ENCODE measurements at regions not wholly inside any gene's neighbourhood (a gene's known extent, or its start where the extent isn't known, plus 50 kb on each side); places are given as distances from the start of the nearest gene placed in this dataset.

- TF ChIP-seq, protein P1, sequence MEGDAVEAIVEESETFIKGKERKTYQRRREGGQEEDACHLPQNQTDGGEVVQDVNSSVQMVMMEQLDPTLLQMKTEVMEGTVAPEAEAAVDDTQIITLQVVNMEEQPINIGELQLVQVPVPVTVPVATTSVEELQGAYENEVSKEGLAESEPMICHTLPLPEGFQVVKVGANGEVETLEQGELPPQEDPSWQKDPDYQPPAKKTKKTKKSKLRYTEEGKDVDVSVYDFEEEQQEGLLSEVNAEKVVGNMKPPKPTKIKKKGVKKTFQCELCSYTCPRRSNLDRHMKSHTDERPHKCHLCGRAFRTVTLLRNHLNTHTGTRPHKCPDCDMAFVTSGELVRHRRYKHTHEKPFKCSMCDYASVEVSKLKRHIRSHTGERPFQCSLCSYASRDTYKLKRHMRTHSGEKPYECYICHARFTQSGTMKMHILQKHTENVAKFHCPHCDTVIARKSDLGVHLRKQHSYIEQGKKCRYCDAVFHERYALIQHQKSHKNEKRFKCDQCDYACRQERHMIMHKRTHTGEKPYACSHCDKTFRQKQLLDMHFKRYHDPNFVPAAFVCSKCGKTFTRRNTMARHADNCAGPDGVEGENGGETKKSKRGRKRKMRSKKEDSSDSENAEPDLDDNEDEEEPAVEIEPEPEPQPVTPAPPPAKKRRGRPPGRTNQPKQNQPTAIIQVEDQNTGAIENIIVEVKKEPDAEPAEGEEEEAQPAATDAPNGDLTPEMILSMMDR (IDR thresholded peaks at IDR 0.05; ENCODE audit: low read length): no peak
- TF ChIP-seq EZH2phosphoT487 (IDR thresholded peaks at IDR 0.05; ENCODE audit: low read length): no peak
- TF ChIP-seq EZH2 (optimal IDR thresholded peaks at IDR 0.05; ENCODE audit: low read depth, low read length): no peak
Measured at GRCh38 chr12:19965196-19966038, 402.9 kb upstream of the PDE3A start.
